ENCODE measurements at regions not wholly inside any gene's neighbourhood (a gene's known extent, or its start where the extent isn't known, plus 50 kb on each side); places are given as distances from the start of the nearest gene placed in this dataset.

- TF ChIP-seq CTCF (IDR thresholded peaks at IDR 0.05), result no peak
- no peaks in the 10 kb centered on the region for H3K79me2 ChIP-seq
- no peak overlapping the region for H3K4me2 ChIP-seq (ENCODE audit: low read length)
- H3K27me3 ChIP-seq (ENCODE audit: control insufficient read depth, insufficient read depth, low read length), result no peaks in the 10 kb centered on the region
- H3K4me1 ChIP-seq, result no peaks in the 10 kb centered on the region
- H3K4me3 ChIP-seq (ENCODE audit: low read depth, low read length), result no peak overlapping the region
- no peaks in the 10 kb centered on the region for H3K36me3 ChIP-seq (ENCODE audit: control insufficient read depth, insufficient read depth, low read length)
- no peak overlapping the region for H2AFZ ChIP-seq
- H3K9me3 ChIP-seq (ENCODE audit: control insufficient read depth, low read length), result no peaks in the 10 kb centered on the region
- no peak overlapping the region for H3K9ac ChIP-seq
- H3K27ac ChIP-seq, result no peak overlapping the region
These were observed 128.2 kb downstream of the MZT1 start for GRCh38 chr13:72599178-72599743.

GRCh38 chr13:72590091-72590740, 137.2 kb downstream of the MZT1 start:
- H3K27me3 ChIP-seq (ENCODE audit: control insufficient read depth, insufficient read depth, low read length), result no peaks in the 10 kb centered on the region
- H3K27ac ChIP-seq, result no peak overlapping the region
- no peak overlapping the region for H3K4me3 ChIP-seq (ENCODE audit: low read depth, low read length)
- no peaks in the 10 kb centered on the region for H3K9me3 ChIP-seq (ENCODE audit: control insufficient read depth, low read length)
- no peak overlapping the region for H2AFZ ChIP-seq
- H3K9ac ChIP-seq, result no peak overlapping the region
- H3K4me1 ChIP-seq, result no peaks in the 10 kb centered on the region
- TF ChIP-seq CTCF (IDR thresholded peaks at IDR 0.05), result no peak
- no peak overlapping the region for H3K4me2 ChIP-seq (ENCODE audit: low read length)
- no peaks in the 10 kb centered on the region for H3K36me3 ChIP-seq (ENCODE audit: control insufficient read depth, insufficient read depth, low read length)
- H3K79me2 ChIP-seq, result no peaks in the 10 kb centered on the region

GRCh38 chr13:72586518-72586917, 140.9 kb downstream of the MZT1 start:
- Histone ChIP-seq H3K27ac (no peak overlapping the region), H3K79me2 (no peaks in the 10 kb centered on the region), H3K4me2 (ENCODE audit: low read length) (no peak overlapping the region), H3K4me1 (no peaks in the 10 kb centered on the region), H3K27me3 (ENCODE audit: control insufficient read depth, insufficient read depth, low read length) (no peaks in the 10 kb centered on the region), H3K9me3 (ENCODE audit: control insufficient read depth, low read length) (no peaks in the 10 kb centered on the region), H3K4me3 (ENCODE audit: low read depth, low read length) (no peak overlapping the region), H3K9ac (no peak overlapping the region), H2AFZ (no peak overlapping the region), H3K36me3 (ENCODE audit: control insufficient read depth, insufficient read depth, low read length) (no peaks in the 10 kb centered on the region)
- TF ChIP-seq CTCF (IDR thresholded peaks at IDR 0.05), result no peak

- no peak overlapping the region for H2AFZ ChIP-seq
- H3K27ac ChIP-seq, result no peak overlapping the region
- H3K4me3 ChIP-seq (ENCODE audit: low read depth, low read length), result no peak overlapping the region
- H3K9ac ChIP-seq, result no peak overlapping the region
- no peaks in the 10 kb centered on the region for H3K36me3 ChIP-seq (ENCODE audit: control insufficient read depth, insufficient read depth, low read length)
- no peaks in the 10 kb centered on the region for H3K4me1 ChIP-seq
- no peaks in the 10 kb centered on the region for H3K79me2 ChIP-seq
- no peaks in the 10 kb centered on the region for H3K27me3 ChIP-seq (ENCODE audit: control insufficient read depth, insufficient read depth, low read length)
- H3K4me2 ChIP-seq (ENCODE audit: low read length), result no peak overlapping the region
- H3K9me3 ChIP-seq (ENCODE audit: control insufficient read depth, low read length), result no peaks in the 10 kb centered on the region
- TF ChIP-seq CTCF (IDR thresholded peaks at IDR 0.05), result no peak
These were observed 142.2 kb downstream of the MZT1 start for GRCh38 chr13:72585254-72585653.

- H2AFZ ChIP-seq, result no peak overlapping the region
- H3K4me3 ChIP-seq (ENCODE audit: low read depth, low read length), result no peak overlapping the region
- H3K27me3 ChIP-seq (ENCODE audit: control insufficient read depth, insufficient read depth, low read length), result no peaks in the 10 kb centered on the region
- H3K36me3 ChIP-seq (ENCODE audit: control insufficient read depth, insufficient read depth, low read length), result no peaks in the 10 kb centered on the region
- H3K4me1 ChIP-seq, result no peaks in the 10 kb centered on the region
- H3K27ac ChIP-seq, result no peak overlapping the region
- H3K9me3 ChIP-seq (ENCODE audit: control insufficient read depth, low read length), result no peaks in the 10 kb centered on the region
- H3K9ac ChIP-seq, result no peak overlapping the region
- no peak for TF ChIP-seq CTCF (IDR thresholded peaks at IDR 0.05)
- no peaks in the 10 kb centered on the region for H3K79me2 ChIP-seq
- no peak overlapping the region for H3K4me2 ChIP-seq (ENCODE audit: low read length)
These were observed 156.2 kb downstream of the MZT1 start for GRCh38 chr13:72571191-72571590.

All from parathyroid adenoma (tissue), 2 donors.